ENCODE measurements at regions not wholly inside any gene's neighbourhood (a gene's known extent, or its start where the extent isn't known, plus 50 kb on each side); places are given as distances from the start of the nearest gene placed in this dataset.

DNA sequence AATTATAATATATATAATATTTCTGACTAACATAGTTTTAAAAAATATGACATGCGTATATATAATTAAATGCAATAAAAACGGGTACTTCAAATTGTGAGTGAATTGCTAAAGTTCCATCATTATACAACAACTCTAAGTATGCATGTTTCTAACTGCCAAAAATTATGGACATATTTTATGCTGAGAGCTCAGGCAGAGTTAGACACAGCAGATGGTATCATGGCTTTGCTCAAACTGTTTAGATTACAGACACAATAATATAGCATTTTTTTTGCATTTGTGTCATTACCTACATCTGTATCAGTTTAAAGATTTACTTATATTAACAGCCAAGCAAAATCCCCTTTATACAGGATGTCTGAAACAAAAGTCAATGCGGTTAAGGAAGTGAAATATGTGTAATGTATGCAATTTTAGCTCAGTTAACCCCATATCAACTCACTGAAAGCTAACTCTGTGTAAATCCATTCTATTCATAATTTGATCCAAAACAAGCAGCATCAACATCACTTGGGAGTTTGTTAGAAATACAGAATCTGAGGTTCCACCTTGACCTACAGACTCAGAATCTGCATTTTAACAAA, 119.1 kb upstream of the CNKSR2 start:
- H3K4me3 ChIP-seq (ENCODE audit: low read depth, low read length), result no peak overlapping the region
- no peak for DNase-seq (ENCODE audit: low read depth)
- in situ Hi-C loops (cut with HindIII; ENCODE audit: low sequenced_read_pairs), result no loop called here
- TF ChIP-seq, protein P1, sequence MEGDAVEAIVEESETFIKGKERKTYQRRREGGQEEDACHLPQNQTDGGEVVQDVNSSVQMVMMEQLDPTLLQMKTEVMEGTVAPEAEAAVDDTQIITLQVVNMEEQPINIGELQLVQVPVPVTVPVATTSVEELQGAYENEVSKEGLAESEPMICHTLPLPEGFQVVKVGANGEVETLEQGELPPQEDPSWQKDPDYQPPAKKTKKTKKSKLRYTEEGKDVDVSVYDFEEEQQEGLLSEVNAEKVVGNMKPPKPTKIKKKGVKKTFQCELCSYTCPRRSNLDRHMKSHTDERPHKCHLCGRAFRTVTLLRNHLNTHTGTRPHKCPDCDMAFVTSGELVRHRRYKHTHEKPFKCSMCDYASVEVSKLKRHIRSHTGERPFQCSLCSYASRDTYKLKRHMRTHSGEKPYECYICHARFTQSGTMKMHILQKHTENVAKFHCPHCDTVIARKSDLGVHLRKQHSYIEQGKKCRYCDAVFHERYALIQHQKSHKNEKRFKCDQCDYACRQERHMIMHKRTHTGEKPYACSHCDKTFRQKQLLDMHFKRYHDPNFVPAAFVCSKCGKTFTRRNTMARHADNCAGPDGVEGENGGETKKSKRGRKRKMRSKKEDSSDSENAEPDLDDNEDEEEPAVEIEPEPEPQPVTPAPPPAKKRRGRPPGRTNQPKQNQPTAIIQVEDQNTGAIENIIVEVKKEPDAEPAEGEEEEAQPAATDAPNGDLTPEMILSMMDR (IDR thresholded peaks at IDR 0.05; ENCODE audit: low read depth, low read length, missing control alignments), result no peak

DNA sequence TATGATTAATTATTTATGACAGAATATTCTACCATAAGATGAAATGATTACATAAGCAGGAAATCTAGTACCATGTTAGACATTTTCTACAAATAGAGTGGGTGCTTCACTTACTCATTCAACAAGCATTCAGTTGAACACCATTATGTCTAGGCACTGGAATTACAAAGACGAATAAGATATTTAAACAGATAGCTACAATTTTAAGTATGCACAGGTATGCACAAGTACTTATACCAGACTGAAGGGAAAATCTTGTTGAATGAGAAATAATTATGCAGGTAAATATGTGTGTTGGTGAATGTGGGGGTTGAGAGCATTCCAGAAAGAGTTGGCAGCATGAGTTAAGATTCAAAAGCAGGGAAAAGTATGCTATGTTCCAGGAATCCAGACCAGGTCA, 107.3 kb upstream of the CNKSR2 start:
- in situ Hi-C loops (cut with HindIII; ENCODE audit: low sequenced_read_pairs), result no loop called here
- TF ChIP-seq, protein P1 (IDR thresholded peaks at IDR 0.05; ENCODE audit: low read depth, low read length, missing control alignments), result no peak
- no peak overlapping the region for H3K4me3 ChIP-seq (ENCODE audit: low read depth, low read length)
- DNase-seq (ENCODE audit: low read depth), result no peak

DNA sequence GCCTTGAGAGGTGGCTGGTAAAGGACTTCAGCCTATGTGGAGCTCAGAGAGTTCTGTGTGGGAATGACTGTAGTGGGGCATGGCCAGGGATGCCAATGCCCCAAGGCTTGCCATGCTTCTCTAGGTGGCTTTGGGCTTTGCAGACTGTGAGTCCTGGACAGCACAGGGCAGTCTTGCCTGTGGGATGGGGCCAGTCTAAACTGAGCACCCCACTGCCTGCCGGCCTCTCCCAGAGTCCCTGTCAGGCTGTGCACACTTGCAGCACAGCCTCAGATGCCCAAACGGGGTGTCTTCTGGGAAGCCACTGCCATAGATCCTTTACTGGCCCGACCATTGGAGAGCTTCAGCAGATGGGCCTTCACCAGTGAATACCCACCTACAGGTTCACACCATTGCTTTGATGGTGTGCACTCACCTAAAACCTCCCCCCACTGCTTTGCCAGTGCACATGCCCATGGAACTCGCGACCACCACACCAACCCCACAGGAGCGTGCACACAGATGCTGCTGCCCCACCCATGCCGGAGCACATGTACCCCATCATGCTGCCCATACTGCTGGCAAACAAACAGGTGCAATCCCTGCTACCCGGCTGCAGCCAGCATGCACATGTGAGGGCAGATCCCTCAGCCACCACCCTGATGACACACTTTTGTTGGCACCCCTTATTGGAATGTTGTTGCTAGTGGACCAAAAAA, 97.3 kb upstream of the CNKSR2 start:
- no peak overlapping the region for H3K4me3 ChIP-seq (ENCODE audit: low read depth, low read length)
- no peak for DNase-seq (ENCODE audit: low read depth)
- in situ Hi-C loops (cut with HindIII; ENCODE audit: low sequenced_read_pairs), result no loop called here
- TF ChIP-seq, protein P1 (IDR thresholded peaks at IDR 0.05; ENCODE audit: low read depth, low read length, missing control alignments), result no peak

DNA sequence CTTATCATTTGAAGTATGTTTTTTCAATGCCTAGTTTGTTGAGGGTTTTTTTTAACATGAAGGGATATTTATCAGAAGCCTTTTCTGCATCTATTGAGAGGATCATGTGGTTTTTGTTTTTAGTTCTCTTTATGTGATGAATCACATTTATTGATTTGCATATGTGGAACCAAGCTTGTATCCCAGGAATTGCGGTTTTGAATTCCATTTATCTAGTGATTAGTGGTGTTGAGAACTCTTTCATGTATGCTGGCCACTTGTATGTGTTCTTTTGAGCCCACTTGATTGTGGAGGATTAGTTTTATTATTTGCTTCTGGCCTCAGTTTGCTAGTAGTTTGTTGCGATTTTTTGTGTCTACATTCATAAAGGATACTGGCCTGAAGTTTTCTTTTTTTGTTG, 85.0 kb upstream of the CNKSR2 start:
- no peak for DNase-seq (ENCODE audit: low read depth)
- in situ Hi-C loops (cut with HindIII; ENCODE audit: low sequenced_read_pairs), result no loop called here
- TF ChIP-seq, protein P1 (IDR thresholded peaks at IDR 0.05; ENCODE audit: low read depth, low read length, missing control alignments), result no peak
- H3K4me3 ChIP-seq (ENCODE audit: low read depth, low read length), result no peak overlapping the region

DNA sequence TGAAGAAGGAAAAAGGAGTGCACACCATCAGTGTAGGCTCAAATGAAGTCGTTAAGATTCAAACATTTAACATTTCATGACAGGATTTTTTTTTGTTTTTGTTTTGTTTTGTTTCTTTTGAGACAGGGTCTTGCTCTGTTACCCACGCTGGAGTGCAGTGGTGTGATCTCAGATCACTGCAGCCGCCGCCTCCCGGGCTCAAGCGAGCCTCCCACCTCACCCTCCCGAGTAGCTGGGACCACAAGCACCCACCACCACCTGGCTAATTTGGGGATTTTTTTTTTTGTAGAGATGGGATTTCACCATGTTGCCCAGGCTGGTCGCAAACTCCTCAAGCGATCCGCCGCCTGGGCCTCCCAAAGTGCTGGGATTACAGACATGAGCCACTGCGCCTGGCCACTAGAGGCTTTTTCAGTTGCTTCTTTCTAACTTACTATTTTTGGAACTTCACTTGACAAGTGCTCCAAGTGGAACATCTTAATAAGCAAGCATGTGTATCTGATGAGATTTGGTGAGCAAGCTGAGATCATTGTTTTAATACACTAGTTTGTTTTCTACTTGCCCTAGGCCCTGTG, 78.9 kb upstream of the CNKSR2 start:
- DNase-seq (ENCODE audit: low read depth), result no peak
- in situ Hi-C loops (cut with HindIII; ENCODE audit: low sequenced_read_pairs), result no loop called here
- H3K4me3 ChIP-seq (ENCODE audit: low read depth, low read length), result no peak overlapping the region
- TF ChIP-seq, protein P1 (IDR thresholded peaks at IDR 0.05; ENCODE audit: low read depth, low read length, missing control alignments), result no peak

DNA sequence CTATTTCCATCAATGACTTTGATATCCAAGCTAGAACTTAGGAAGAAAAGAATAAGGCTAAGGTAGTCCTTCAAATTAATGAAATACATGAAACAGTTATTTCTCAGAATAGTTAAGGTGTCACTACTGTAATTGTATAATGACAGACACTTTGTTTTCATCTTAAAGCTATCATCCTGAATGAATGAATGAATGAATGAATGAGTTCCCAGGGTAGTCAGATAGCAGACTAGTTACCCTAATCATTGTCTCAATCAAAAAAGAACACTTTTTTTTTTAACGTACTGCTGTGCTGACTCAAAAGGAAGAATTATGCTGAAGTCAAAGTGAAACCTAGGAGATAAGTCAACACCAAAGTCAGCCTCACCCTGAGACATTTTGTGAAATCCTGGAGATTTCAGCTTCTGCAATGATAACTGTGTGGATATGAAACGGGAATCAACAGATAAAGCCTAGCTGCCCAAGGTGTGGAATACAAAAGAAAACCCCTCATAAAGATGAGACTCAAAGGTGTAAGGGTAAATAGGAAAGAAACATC, 68.3 kb upstream of the CNKSR2 start:
- DNase-seq (ENCODE audit: low read depth), result no peak
- no peak overlapping the region for H3K4me3 ChIP-seq (ENCODE audit: low read depth, low read length)
- in situ Hi-C loops (cut with HindIII; ENCODE audit: low sequenced_read_pairs), result no loop called here
- TF ChIP-seq, protein P1 (IDR thresholded peaks at IDR 0.05; ENCODE audit: low read depth, low read length, missing control alignments), result no peak

Data from astrocyte of the cerebellum (primary cell).